Keratinocyte (primary cell): ENCODE measurements at regions not wholly inside any gene's neighbourhood (a gene's known extent, or its start where the extent isn't known, plus 50 kb on each side); places are given as distances from the start of the nearest gene placed in this dataset.

Source experiments
- DNase-seq: peaks from one replicate; pipeline ENCODE4 v3.0.0-alpha.2; 2011; ENCODE audit warnings: low read depth, missing footprints, low spot score
- FAIRE-seq: peaks from 2 replicates; lab custom pipeline; 2011; peaks lifted over from hg19 to GRCh38; lab: Jason Lieb, UNC
- H2AFZ ChIP-seq: 2 replicates; pipeline ENCODE4 v1.6.0; 2012; ENCODE audit warnings: low read length, control low read depth, inconsistent platforms; ENCODE audit not compliant: control insufficient read depth
- H3K27ac ChIP-seq: 2 replicates; pipeline ENCODE4 v1.5.1; 2011; ENCODE audit warnings: low read length; ENCODE audit not compliant: control insufficient read depth, insufficient read depth
- H3K27me3 ChIP-seq: 3 replicates; pipeline ENCODE4 v1.6.0; 2011; ENCODE audit warnings: low read length; ENCODE audit not compliant: control insufficient read depth, insufficient read depth; ENCODE audit errors: extremely low read depth
- H3K36me3 ChIP-seq, 2 experiments: 2 replicates in 1 of 2; 3 replicates in 1 of 2; pipeline ENCODE4 v1.5.1; 2011; ENCODE audit warnings: low read length in 2 of 2, mild to moderate bottlenecking in 1 of 2; ENCODE audit not compliant: control insufficient read depth in 2 of 2, insufficient read depth in 2 of 2; ENCODE audit errors: extremely low read depth in 1 of 2
- H3K4me1 ChIP-seq: 3 replicates; pipeline ENCODE4 v1.5.1; 2011; ENCODE audit warnings: low read length; ENCODE audit not compliant: control insufficient read depth, insufficient read depth; ENCODE audit errors: extremely low read depth
- H3K4me2 ChIP-seq: 3 replicates; pipeline ENCODE4 v1.6.0; 2011; ENCODE audit warnings: low read depth, low read length; ENCODE audit not compliant: control insufficient read depth, insufficient read depth; ENCODE audit errors: extremely low read depth
- H3K4me3 ChIP-seq, 3 experiments: fragments of 200-600 bp in 1 of 3; sonication (generic) in 1 of 3; 2 replicates in 2 of 3; 3 replicates in 1 of 3; pipeline ENCODE4 v1.5.1; 2011 to 2016; ENCODE audit warnings: low read length in 3 of 3, mild to moderate bottlenecking in 3 of 3, control low read depth in 2 of 3, inconsistent platforms in 1 of 3, low read depth in 1 of 3, mixed read lengths in 1 of 3, mixed run types in 1 of 3, moderate library complexity in 1 of 3; ENCODE audit not compliant: control insufficient read depth in 2 of 3, insufficient read depth in 2 of 3; ENCODE audit errors: extremely low read depth in 1 of 3
- H3K79me2 ChIP-seq: 2 replicates; pipeline ENCODE4 v1.6.0; 2012; ENCODE audit warnings: low read length; ENCODE audit not compliant: control insufficient read depth, insufficient read depth
- H3K9ac ChIP-seq: 3 replicates; pipeline ENCODE4 v1.6.0; 2011; ENCODE audit warnings: low read length; ENCODE audit not compliant: control insufficient read depth, insufficient read depth; ENCODE audit errors: extremely low read depth
- H3K9me1 ChIP-seq: 3 replicates; pipeline ENCODE4 v1.6.0; 2011; ENCODE audit warnings: low read length; ENCODE audit not compliant: control insufficient read depth, insufficient read depth; ENCODE audit errors: extremely low read depth
- H3K9me3 ChIP-seq: 2 replicates; pipeline ENCODE4 v1.5.1; 2012; ENCODE audit warnings: low read depth, low read length; ENCODE audit not compliant: control insufficient read depth
- H4K20me1 ChIP-seq: 3 replicates; pipeline ENCODE4 v1.6.0; 2011; ENCODE audit warnings: low read length; ENCODE audit not compliant: control insufficient read depth, insufficient read depth; ENCODE audit errors: extremely low read depth
- CTCF ChIP-seq, 3 experiments: IDR thresholded peaks in 1 of 3; conservative IDR thresholded peaks in 1 of 3; optimal IDR thresholded peaks in 1 of 3; 2 replicates in 2 of 3; 3 replicates in 1 of 3; pipeline versions ENCODE3 to v1.5.1; 2011; ENCODE audit warnings: low read length in 3 of 3, mild to moderate bottlenecking in 3 of 3, moderate library complexity in 2 of 3, control low read depth in 1 of 3, inconsistent platforms in 1 of 3; ENCODE audit not compliant: insufficient read depth in 2 of 3; ENCODE audit errors: extremely low read depth in 1 of 3
- EZH2 ChIP-seq: IDR thresholded peaks from one replicate; pipeline ENCODE4 v1.6.1; 2012; ENCODE audit warnings: inconsistent platforms, mild to moderate bottlenecking, low read length, moderate library complexity
- dilution Hi-C: fragments of 300-500 bp; cut with MboI; formaldehyde crosslinking; loops from one replicate; pipeline ENCODE4 v1.7.0; 2020; ENCODE audit warnings: low sequenced_read_pairs; ENCODE audit not compliant: extremely low pct_ligation_motif_present

GRCh38 chr10:128662520-128662919 lies 536.3 kb upstream of the MKI67 start:
- FAIRE-seq (no peak), DNase-seq (no peak)
- no peaks in the 10 kb centered on the region for H3K9me3 ChIP-seq
- no peaks in the 10 kb centered on the region for H3K36me3 ChIP-seq
- no peaks in the 10 kb centered on the region for H3K79me2 ChIP-seq
- TF ChIP-seq EZH2 (no peak), CTCF (optimal IDR thresholded peaks at IDR 0.05 in 1 of 3, IDR thresholded peaks at IDR 0.05 in 1 of 3, conservative IDR thresholded peaks at IDR 0.05 in 1 of 3; ENCODE audit: extremely low read depth in 1 of 3, insufficient read depth in 2 of 3, low read length in 3 of 3) (no peak)
- no peak overlapping the region for H3K4me3 ChIP-seq
- no peak overlapping the region for H3K4me2 ChIP-seq
- dilution Hi-C loops = no loop called here
- no peak overlapping the region for H3K27ac ChIP-seq
- H4K20me1 ChIP-seq = no peaks in the 10 kb centered on the region
- H3K9ac ChIP-seq = no peak overlapping the region
- H2AFZ ChIP-seq = no peak overlapping the region
- H3K9me1 ChIP-seq = no peaks in the 10 kb centered on the region
- no peaks in the 10 kb centered on the region for H3K27me3 ChIP-seq
- H3K4me1 ChIP-seq = no peaks in the 10 kb centered on the region

- H3K9me3 ChIP-seq = no peaks in the 10 kb centered on the region
- H3K9ac ChIP-seq = no peak overlapping the region
- H2AFZ ChIP-seq = no peak overlapping the region
- H3K27me3 ChIP-seq = no peaks in the 10 kb centered on the region
- H3K79me2 ChIP-seq = no peaks in the 10 kb centered on the region
- no peak overlapping the region for H3K4me3 ChIP-seq
- no peaks in the 10 kb centered on the region for H4K20me1 ChIP-seq
- DNase-seq (no peak), FAIRE-seq (no peak)
- dilution Hi-C loops = no loop called here
- no peaks in the 10 kb centered on the region for H3K4me1 ChIP-seq
- H3K4me2 ChIP-seq = no peak overlapping the region
- H3K36me3 ChIP-seq = no peaks in the 10 kb centered on the region
- H3K9me1 ChIP-seq = no peaks in the 10 kb centered on the region
- no peak overlapping the region for H3K27ac ChIP-seq
- TF ChIP-seq EZH2 (no peak), CTCF (optimal IDR thresholded peaks at IDR 0.05 in 1 of 3, IDR thresholded peaks at IDR 0.05 in 1 of 3, conservative IDR thresholded peaks at IDR 0.05 in 1 of 3; ENCODE audit: extremely low read depth in 1 of 3, insufficient read depth in 2 of 3, low read length in 3 of 3) (no peak)
Measured at GRCh38 chr10:128664729-128665128, 538.5 kb upstream of the MKI67 start.
